Stimulated activated CD4-positive, alpha-beta T cell treated with anti-CD3 and anti-CD28 coated beads, Interleukin-1b, Interleukin-23, amount 100 ng/mL, for 48 hours (primary cell): ENCODE measurements at regions not wholly inside any gene's neighbourhood (a gene's known extent, or its start where the extent isn't known, plus 50 kb on each side); places are given as distances from the start of the nearest gene placed in this dataset.
"Not testable (repeated sequence)": the region's sequence is repeated elsewhere in the genome, so short reads cannot be mapped to it uniquely, and the experiment has no call there.

ENCODE experiments used
- DNase-seq: peaks from one replicate; pipeline ENCODE4 v3.0.0-alpha.2; 2020

- DNase-seq, result no peak
Measured at GRCh38 chr6:100220543-100220942, 226.5 kb upstream of the MCHR2 start.

DNA sequence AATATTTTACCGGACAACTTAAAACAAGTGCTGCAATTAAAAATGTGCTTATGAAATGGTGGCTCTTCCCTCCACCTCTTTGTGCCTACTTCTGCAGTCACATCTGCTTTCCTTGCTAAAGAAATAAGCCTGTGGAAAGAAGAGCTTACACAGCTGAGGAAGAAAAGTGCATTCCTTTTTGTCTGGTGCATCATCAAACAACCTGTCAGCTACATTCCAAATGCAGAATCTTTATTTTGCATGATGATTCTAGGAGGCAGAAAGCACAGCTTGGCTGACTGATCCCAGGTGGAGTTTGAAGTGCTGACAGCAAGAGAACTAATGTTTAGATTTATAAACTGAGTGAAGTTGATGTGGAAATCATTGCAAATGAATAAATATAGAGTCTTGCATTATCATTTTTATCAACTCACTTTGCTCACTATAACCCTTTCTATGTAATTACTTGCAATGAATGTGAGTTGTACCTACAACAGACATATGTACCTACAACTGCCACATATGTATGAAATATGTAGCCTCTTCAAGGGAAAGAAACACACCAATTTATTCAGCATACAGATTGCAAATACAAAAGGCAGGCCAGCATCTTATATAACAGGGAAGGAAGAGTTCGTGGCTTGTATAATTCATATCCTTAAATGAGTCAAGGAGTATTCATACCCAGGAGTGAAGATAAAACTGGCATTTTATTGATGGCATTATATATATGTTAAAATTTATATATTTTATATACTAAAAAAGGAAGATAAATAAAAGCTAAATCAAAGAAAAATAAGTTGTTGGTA lies 223.4 kb upstream of the MCHR2 start:
- no peak for DNase-seq

DNA sequence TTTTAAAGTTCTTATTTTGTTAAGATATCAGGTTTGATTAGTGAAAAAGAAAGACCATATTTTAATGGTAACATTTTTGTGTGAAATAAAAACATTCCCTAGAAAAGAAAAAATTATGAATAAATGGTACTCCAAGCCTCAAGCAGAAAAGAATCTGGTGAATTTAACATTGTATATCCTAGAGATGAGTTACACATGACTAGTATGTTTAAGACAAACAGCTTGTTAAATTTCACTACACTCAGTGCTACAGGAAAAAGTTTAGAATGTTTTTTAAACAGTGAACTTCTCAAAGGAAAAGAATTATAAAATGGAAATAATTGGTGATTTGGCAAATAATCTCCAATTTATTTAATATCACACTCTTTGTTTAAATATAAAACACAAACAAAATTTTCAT lies 222.7 kb upstream of the MCHR2 start:
- DNase-seq, result no peak

DNA sequence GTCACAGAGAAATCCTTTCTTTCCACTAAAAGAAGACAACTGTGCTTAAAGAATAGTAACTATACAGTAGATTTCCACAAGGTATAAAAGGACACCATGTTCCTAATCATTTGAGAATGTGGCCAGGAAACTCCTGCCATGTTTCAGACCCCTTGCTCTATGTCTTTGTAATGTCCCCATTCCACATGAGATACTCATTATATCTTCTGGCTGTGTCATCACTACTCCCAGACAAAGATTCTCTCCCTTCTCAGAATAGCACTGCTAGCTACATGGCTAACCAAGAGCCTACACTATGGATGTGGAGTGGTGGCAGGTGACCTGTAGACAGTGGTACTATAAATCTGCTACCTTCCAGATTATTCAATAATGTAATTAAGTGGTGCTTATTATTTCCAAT lies 218.1 kb upstream of the MCHR2 start:
- no peak for DNase-seq

DNA sequence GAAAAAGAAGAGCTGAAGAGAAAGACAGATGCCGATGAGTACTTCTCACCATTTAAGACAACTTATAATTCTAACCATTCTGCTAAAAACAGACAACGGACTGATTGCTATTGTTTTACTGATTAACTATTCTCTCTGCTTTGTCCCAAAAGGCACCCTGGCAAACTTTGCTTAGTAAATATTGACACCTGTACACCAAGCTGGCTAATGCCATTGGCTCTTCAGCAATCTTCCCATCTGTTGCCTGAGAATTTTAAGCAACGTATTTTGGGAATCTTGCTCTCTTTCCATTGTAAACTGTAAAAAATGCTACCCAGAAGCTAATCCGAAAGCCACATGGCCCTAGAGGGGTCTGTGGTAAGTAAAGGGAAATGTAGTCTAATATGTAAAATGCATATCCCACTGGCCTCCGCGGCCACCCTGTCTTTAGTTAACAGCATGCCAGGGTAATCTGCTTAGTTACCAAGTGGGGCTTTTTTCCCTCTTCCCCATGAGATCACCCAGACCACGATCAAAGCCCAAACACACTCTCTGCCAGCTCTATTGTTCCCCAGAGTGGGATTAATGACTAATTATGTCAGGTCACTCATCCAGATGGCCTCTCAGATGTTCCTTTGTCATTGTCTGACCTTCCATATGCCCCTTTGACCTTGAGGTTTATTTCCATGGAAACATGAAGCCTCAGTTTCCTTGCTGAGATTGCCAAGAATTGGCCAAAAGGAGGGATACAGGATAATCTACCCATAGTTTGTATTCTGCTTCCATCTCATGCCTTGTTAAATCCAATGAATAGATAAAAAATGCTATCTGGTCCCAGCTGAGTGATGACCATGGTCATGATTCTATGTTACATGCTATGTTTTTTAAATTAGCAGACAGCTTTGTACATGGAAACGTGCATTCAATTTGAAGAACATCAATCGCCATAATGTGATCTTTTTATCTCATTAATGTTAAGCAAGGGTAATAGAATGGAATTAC lies 216.4 kb upstream of the MCHR2 start:
- no peak for DNase-seq

DNA sequence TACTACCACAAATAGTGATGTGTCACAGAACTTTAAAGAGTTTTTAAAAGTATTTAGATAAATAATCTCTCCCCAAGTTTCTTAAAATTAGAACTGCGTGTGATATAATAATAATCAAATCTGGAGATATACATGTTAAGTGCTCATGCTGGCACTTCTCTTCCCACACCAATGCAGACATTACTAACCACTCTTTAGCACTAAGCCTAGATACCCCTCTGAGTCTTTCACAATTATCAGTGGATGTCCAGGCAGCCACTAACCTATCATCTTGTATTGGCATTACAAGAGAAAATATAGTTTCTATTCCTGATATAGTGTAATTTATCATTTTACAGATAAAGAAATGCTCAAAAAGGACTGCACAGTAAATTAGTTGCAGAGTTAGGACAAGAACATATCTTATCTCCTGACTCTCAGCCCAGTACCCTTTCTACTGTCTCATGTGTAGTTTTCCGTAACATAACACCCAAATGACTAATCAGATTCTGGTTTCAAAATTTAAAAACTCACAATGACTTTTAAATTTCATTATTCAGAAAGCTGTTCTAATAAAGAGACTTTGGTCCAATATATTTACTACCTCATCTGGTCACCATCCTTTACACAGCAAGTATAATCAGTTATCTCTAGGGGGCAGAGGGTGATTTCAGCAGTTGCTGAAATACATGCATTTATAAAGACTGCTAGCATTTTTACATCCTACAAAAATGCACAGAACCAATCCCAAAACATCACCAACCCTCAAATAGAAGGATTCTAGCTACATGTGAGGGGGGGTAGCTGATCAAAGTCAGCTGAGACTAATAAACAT lies 215.5 kb upstream of the MCHR2 start:
- no peak for DNase-seq

GRCh38 chr6:100203400-100203799 lies 209.4 kb upstream of the MCHR2 start:
- DNase-seq, result no peak

GRCh38 chr6:100202417-100203194 lies 208.6 kb upstream of the MCHR2 start:
- no peak for DNase-seq

DNA sequence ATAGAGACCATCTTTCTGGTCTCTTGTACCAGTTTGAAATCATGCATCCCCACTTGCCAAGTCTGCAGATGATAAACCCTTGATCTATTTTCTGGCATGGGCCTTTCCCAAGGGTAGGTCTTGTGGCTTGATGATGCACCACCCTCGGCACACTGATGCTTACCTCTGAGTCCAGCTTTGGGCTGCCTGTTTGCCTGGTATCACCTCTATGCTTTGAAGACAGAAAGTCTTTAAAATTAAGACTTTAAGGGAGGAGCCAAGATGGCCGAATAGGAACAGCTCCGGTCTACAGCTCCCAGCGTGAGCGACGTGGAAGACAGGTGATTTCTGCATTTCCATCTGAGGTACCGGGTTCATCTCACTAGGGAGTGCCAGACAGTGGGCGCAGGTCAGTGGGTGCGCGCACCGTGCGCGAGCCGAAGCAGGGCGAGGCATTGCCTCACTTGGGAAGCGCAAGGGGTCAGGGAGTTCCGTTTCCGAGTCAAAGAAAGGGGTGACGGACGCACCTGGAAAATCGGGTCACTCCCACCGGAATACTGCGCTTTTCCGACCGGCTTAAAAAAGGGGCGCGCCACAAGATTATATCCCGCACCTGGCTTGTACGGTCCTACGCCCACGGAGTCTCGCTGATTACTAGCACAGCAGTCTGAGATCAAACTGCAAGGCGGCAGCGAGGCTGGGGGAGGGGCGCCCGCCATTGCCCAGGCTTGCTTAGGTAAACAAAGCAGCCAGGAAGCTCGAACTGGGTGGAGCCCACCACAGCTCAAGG lies 202.4 kb upstream of the MCHR2 start:
- DNase-seq, result not testable (repeated sequence)

DNA sequence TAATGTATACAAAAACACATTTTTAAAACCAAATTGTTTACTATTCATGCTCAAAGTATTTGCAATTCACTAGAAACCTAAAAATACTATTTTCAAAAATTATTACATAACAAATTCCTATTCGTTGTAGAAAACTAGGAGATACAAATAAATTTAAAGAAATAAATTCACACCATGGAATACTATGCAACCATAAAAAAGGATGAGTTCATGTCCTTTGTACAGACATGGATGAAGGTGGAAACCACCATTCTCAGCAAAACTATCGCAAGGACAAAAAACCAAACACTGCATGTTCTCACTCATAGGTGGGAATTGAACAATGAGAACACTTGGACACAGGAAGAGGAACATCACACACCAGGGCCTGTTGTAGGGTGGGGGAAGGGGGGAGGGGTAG lies 201.2 kb upstream of the MCHR2 start:
- not testable (repeated sequence) for DNase-seq

DNA sequence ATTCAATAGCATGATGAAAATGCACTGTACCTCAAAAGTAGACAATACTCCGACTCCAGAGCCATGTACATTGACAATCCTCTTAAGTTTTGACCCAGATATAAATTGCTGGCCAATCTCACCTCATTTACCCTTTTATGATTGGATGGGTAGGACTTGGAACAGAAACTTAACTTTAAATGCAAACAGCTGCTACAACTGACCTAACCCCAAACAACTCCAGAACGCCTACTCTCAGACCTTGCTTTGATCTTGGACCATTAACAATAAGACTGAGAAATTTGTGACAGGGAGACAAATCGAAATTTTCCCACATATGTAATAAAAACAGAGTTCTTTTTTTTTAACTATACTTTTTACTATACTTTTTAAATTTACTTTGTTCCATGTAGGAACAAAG lies 200.5 kb upstream of the MCHR2 start:
- no peak for DNase-seq

- DNase-seq, result no peak
Measured at GRCh38 chr6:100188754-100189153, 194.7 kb upstream of the MCHR2 start.

DNA sequence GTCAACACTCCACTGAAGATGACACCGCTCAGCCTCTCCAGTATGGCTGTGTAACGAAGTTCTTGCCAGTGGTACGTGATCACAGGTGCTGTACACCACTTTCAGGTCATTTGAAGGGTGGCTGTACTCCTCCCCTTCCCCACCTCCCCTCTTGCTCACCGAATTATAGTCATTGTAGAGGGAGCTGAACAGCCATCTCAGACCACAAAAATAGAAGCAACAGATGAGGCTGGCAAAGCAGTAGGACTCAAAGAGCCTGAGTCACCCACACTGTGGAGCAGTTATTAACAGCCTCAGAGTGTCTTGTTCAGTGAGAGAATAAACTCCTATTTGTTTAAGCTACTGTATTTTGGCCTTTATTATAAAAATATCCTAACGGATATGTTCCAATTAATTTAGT lies 192.5 kb upstream of the MCHR2 start:
- DNase-seq, result no peak

GRCh38 chr6:100185615-100186014 lies 191.6 kb upstream of the MCHR2 start:
- DNase-seq, result no peak

- no peak for DNase-seq
Measured at GRCh38 chr6:100184473-100184872, 190.4 kb upstream of the MCHR2 start.

GRCh38 chr6:100182313-100182712 lies 188.3 kb upstream of the MCHR2 start:
- no peak for DNase-seq

- DNase-seq, result no peak
Measured at GRCh38 chr6:100181309-100181708, 187.3 kb upstream of the MCHR2 start.

DNA sequence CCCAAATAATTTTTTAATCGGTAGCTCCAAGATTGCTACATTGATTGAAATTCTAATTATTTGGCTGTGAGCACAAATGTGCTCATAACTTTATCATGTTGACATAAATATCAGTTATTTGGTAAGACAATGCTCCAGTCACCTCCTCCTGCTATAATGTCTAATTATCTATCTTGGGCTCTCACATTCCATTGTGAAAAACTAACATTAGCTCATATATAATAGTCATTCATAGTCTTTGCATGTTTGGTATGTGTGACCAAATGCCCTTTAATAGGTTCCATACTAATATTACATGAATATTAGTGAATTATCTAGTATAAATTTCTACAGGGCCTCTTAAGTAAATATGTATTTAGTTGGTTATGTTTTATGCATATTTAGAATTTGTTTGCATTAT lies 185.6 kb upstream of the MCHR2 start:
- no peak for DNase-seq

GRCh38 chr6:100177956-100178355 lies 183.9 kb upstream of the MCHR2 start:
- no peak for DNase-seq

GRCh38 chr6:100176951-100177710 lies 183.1 kb upstream of the MCHR2 start:
- DNase-seq, result no peak
